ENCODE measurements at regions not wholly inside any gene's neighbourhood (a gene's known extent, or its start where the extent isn't known, plus 50 kb on each side); places are given as distances from the start of the nearest gene placed in this dataset.

DNA sequence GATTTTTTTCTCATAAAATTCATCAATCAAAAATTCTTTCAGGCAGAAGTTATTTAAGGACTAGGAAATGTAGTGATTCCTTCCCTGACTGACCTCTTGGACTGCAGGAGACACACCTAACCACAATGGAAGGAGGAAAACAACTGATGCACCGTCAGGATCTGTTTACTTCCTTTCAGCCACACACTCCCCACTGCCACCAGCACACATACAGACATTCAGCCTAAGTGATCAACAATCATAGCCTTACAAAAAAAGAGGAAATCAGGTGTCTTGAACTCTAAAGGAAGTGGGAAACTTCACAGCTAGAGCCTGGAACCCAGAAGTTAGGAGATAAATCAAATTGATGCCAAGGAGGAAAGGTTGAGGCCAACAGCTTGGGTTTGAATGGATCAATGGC, 213.5 kb upstream of the ACVR2A start:
- TF ChIP-seq, protein P1, sequence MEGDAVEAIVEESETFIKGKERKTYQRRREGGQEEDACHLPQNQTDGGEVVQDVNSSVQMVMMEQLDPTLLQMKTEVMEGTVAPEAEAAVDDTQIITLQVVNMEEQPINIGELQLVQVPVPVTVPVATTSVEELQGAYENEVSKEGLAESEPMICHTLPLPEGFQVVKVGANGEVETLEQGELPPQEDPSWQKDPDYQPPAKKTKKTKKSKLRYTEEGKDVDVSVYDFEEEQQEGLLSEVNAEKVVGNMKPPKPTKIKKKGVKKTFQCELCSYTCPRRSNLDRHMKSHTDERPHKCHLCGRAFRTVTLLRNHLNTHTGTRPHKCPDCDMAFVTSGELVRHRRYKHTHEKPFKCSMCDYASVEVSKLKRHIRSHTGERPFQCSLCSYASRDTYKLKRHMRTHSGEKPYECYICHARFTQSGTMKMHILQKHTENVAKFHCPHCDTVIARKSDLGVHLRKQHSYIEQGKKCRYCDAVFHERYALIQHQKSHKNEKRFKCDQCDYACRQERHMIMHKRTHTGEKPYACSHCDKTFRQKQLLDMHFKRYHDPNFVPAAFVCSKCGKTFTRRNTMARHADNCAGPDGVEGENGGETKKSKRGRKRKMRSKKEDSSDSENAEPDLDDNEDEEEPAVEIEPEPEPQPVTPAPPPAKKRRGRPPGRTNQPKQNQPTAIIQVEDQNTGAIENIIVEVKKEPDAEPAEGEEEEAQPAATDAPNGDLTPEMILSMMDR (IDR thresholded peaks at IDR 0.05) = no peak
- TF ChIP-seq POLR2A (IDR thresholded peaks at IDR 0.05) (no peak), POLR2AphosphoS5 (IDR thresholded peaks at IDR 0.05) (no peak)
